ENCODE measurements at regions not wholly inside any gene's neighbourhood (a gene's known extent, or its start where the extent isn't known, plus 50 kb on each side); places are given as distances from the start of the nearest gene placed in this dataset.

GRCh38 chr2:57848723-57849122, 197.9 kb upstream of the VRK2 start:
- TF ChIP-seq POLR2AphosphoS5 (IDR thresholded peaks at IDR 0.05; ENCODE audit: low read depth, low read length) (no peak), POLR2A (IDR thresholded peaks at IDR 0.05; ENCODE audit: low read depth, low read length) (no peak)

Measured in GM12892 (cell line).